ENCODE measurements at regions not wholly inside any gene's neighbourhood (a gene's known extent, or its start where the extent isn't known, plus 50 kb on each side); places are given as distances from the start of the nearest gene placed in this dataset.

GRCh38 chr19:31119951-31120690 lies 229.1 kb downstream of the TSHZ3 start:
- no peak for DNase-seq

- DNase-seq: no peak
Observed at GRCh38 chr19:31118986-31119385, 230.2 kb downstream of the TSHZ3 start.

DNA sequence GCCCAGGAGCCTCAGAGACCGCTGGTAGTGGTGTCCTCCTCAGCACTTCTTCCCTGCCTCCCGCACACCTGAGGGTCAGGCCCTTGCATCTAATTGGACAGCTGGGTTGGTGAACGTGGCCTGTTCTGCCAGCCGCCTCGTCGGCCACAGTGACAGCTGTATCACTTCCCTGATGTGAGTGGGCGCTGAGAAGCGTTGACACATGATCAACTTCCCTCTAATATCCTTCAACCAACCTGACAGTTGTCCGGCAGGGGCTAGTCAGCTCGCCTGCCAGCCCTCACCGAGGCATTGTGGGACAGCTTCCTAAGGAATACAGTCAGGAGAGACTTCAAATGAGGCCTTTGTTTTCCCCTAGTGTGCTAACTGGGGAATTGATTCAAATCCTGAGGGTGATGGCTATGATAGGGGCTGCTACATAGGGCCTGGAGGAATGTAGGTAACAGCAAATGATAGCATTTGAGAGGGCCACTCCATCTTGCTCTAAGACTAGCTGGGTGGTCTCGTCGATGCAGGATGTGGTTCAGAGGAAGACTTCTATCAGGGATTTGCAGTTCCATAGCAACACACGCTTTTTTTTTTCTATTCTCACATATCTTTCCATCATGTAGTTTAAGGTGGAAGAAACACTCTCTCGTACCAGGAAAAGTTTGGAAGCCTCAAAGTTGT lies 230.8 kb downstream of the TSHZ3 start:
- no peak for DNase-seq

DNA sequence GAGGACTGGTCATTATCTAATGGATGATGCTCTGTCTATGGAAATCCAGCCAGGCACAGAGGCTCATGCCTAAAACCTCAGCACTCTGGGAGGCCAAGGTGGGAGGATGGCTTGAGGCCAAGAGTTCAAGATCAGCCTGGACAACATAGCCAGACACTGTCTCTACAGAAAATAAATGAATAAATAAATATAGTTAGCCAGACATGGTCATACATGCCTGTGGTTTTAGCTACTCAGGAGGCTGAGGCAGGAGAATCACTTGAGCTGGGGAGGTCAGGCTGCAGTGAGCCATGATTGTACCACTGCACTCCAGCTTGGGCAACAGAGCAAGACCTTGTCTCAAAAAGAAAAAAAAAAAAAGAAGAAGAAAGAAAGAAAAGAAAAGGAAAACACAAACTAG lies 234.7 kb downstream of the TSHZ3 start:
- DNase-seq: no peak

GRCh38 chr19:31113293-31113692 lies 235.9 kb downstream of the TSHZ3 start:
- no peak for DNase-seq

DNA sequence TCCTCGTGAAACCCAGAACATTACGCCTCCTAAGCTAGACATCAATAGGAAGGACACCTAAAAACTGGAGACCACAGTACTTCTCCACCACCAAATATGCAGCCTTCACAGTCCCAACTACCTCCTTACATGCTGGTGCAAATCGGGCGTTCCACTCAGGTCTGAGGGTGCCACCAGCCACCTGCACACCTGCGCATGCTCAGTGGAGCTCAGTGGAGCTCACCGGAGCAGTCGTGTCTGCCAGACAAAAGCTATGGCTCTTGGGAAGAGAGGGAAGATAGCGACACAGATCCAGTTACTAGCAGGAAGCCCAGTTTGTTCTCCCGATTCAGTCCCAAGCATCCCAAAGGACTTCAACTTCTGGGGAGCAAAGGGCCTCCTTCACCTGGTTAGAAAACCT lies 237.1 kb downstream of the TSHZ3 start:
- DNase-seq: no peak

- DNase-seq: no peak
Observed at GRCh38 chr19:31111741-31112140, 237.5 kb downstream of the TSHZ3 start.

DNA sequence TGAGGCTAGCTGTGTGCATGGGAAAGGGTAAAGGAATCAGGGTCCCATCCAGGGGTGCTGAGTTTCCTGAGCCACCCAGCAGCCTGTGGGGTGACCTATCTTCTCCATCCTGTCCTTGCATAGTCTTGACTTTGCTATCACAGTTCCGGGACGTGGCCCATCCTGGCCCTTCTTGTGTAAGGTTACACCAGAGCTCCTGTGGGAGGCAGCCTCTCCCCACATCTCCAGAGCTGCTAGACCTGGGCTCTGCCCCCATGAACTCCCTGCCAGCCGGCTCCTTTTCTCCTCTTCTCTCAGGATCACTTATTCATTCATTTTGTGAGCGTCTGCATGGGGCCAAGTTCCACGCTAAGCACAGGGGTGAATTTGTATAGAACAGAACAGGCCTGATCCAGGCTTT lies 238.9 kb downstream of the TSHZ3 start:
- no peak for DNase-seq

GRCh38 chr19:31109636-31110035 lies 239.6 kb downstream of the TSHZ3 start:
- no peak for DNase-seq

DNA sequence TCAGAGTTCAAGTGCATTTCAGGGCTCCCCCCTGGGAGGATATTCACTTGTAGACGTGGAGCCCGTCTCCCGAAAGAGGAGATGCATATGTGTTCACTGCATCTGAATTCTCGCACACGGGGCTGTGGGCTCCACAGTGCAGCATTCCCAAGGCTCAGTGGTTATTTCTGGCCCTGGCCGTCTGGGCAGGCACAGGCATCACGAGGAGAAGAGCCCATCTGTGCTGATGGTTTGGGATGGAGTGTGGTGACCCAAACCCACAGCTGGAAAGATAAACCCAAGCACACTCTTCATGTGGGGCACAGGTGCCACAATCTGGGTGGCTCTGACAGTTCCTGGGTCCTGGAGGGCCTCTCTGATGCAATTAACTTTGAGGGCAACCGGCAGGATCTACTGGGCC lies 242.1 kb downstream of the TSHZ3 start:
- no peak for DNase-seq

DNA sequence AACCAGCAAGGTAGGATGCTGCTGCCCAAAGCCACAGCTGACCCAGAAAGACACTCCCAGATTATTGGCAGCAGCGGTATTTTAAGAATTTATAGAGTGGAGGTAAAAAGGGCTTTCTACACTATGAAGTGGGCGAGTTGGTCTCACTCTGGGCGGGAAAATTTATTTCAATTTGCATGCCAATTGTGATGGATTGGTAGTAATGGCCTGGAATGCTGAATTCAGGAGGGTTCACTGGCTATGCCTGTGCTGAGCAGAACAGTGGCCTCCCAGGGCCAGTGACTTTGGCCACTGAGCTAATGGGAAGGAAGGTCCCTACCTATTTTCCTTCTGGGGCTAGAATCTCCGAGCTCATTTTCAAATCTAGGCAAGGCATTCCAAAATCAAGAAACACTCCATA lies 243.5 kb downstream of the TSHZ3 start:
- DNase-seq: no peak

DNA sequence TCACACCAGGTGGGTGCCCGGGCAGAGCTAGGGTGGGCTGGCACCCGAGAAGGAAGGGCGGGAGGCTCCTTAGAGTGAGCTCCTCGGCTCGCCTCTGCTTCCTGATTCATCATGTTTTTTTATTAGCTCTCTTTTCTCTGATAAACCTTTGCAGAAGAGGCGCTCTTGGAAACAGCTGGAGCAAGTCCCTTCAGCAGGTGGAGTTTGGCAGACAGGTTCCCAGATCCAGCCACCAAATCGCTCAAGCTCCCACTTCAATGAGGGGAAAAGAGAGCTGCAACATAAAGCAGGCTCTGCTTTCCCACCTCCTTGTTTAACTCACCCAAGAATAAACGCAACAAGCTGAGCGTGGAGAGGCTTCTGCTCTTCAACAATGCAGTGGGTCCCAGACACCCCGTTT lies 244.8 kb downstream of the TSHZ3 start:
- no peak for DNase-seq

GRCh38 chr19:31103228-31103627 lies 246.0 kb downstream of the TSHZ3 start:
- no peak for DNase-seq

GRCh38 chr19:31102674-31103073 lies 246.6 kb downstream of the TSHZ3 start:
- no peak for DNase-seq

- DNase-seq: no peak
Observed at GRCh38 chr19:31100981-31101380, 248.3 kb downstream of the TSHZ3 start.

GRCh38 chr19:31100206-31100590 lies 249.0 kb downstream of the TSHZ3 start:
- DNase-seq: no peak

GRCh38 chr19:31099515-31100205 lies 249.6 kb downstream of the TSHZ3 start:
- no peak for DNase-seq

- no peak for DNase-seq
Observed at GRCh38 chr19:31098836-31099235, 250.4 kb downstream of the TSHZ3 start.

DNA sequence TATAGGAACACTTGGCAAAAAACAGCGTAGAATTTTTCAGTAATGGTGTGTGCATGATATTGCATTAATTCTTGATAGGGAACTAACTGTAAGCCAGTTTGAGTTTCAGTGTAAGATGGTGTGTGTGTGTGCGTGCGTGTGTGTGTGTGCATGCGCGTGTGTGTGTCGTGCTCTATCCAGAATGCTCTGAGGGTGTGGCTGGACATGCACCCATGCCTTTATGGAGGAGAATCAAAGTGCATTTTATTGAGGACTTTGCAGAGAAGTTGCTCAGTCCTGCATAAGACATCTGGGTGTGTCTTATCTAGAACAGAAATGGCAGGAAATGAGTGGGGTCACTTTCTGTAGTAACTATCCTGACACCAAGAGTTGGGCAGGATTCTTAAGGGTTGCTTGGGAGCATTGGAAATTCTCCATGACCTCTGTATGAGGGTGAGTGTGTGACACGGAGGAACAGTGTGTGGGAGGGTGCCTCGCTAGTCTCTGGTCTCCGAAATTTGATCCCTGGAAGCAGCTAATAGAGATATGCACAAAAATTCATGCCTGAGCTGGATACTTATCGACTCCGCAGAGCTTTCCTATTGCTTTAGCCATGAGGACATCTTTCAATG lies 252.2 kb downstream of the TSHZ3 start:
- DNase-seq: no peak

- no peak for DNase-seq
Observed at GRCh38 chr19:31096062-31096830, 253.0 kb downstream of the TSHZ3 start.

GRCh38 chr19:31095100-31095804 lies 254.0 kb downstream of the TSHZ3 start:
- no peak for DNase-seq

- DNase-seq: no peak
Observed at GRCh38 chr19:31092274-31092673, 257.0 kb downstream of the TSHZ3 start.

All from DMS53 (cell line).